ENCODE measurements at regions not wholly inside any gene's neighbourhood (a gene's known extent, or its start where the extent isn't known, plus 50 kb on each side); places are given as distances from the start of the nearest gene placed in this dataset.

DNA sequence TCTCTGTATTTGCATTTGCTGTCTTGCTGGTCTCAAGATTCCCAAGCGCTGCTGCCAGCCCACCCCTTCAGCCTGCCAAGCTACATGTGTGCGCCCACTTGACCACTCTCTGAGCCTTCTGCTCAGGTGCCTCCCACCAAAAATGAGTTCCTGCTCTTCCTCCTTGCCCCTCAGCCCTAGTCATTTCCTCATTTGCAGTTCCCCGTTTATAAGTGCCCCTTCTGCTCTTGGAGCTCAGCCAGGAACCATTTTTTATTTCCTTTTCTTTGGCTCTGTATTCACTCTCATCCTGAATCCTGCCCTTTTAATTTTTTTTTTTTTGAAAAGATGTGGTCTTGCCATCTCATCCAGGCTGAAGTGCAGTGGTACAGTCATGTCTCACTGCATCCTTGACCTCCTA lies 406.0 kb upstream of the AMELY start:
- peaks cover 0 to 5% of the 10 kb centered on the region in 2 experiments for H4K20me1 ChIP-seq (replicated peaks in 1 of 2; ENCODE audit: control insufficient read depth in 1 of 2, insufficient read depth in 2 of 2, low read length in 2 of 2)
- no peak overlapping the region for H3K4me2 ChIP-seq (ENCODE audit: insufficient read depth in 1 of 2, low read depth in 2 of 2, low read length in 2 of 2)
- H3K4me3 ChIP-seq (ENCODE audit: extremely low read depth in 1 of 4, insufficient read depth in 2 of 4, low read depth in 3 of 4, low read length in 4 of 4): no peak overlapping the region
- H2BK120ac ChIP-seq (replicated peaks; ENCODE audit: low read depth, low read length): no peak overlapping the region
- H2AFZ ChIP-seq (ENCODE audit: low read length): no peak overlapping the region
- no peak overlapping the region for H3K14ac ChIP-seq (ENCODE audit: insufficient read length)
- POLR2A ChIA-PET (ENCODE audit: partially characterized antibody): no interaction called here
- H3K27me3 ChIP-seq (replicated peaks in 1 of 4; ENCODE audit: control insufficient read depth in 3 of 4, extremely low read depth in 1 of 4, insufficient read depth in 3 of 4, low read length in 3 of 4): no peaks in the 10 kb centered on the region
- no peak overlapping the region for H4K8ac ChIP-seq (ENCODE audit: extremely low read depth, insufficient read depth, low read length)
- no peak overlapping the region for H3K56ac ChIP-seq (replicated peaks; ENCODE audit: insufficient read length, low read depth, low read length)
- no peak overlapping the region for H3K9ac ChIP-seq (replicated peaks in 1 of 4; ENCODE audit: extremely low read depth in 1 of 4, low read depth in 3 of 4, low read length in 3 of 4)
- no peak for FAIRE-seq
- no peak overlapping the region for H3K4ac ChIP-seq (replicated peaks; ENCODE audit: insufficient read length, low read depth, low read length)
- H3K23me2 ChIP-seq (ENCODE audit: low read depth, low read length): no peaks in the 10 kb centered on the region
- H2BK5ac ChIP-seq (ENCODE audit: low read depth, low read length): no peak overlapping the region
- H2BK12ac ChIP-seq (ENCODE audit: low read depth, low read length): no peak overlapping the region
- CTCF ChIA-PET (ENCODE audit: partially characterized antibody): no interaction called here
- no peak overlapping the region for H4K5ac ChIP-seq (ENCODE audit: insufficient read length, low read depth, low read length)
- no peak overlapping the region for H3K27ac ChIP-seq (ENCODE audit: low read depth, low read length)
- no peak overlapping the region for H2AK5ac ChIP-seq (ENCODE audit: low read depth, low read length)
- H3K79me1 ChIP-seq (ENCODE audit: low read depth, low read length): peaks cover 3% of the 10 kb centered on the region; the same call in 1 of the 2 replicates
- no peak overlapping the region for H3K23ac ChIP-seq (ENCODE audit: insufficient read length)
- peaks cover 0 to 7% (median 3%) of the 10 kb centered on the region in 4 experiments; a peak in 4 of 8 replicates for H3K36me3 ChIP-seq (ENCODE audit: control insufficient read depth in 2 of 4, insufficient read depth in 4 of 4, low read length in 3 of 4)
- H2BK15ac ChIP-seq (ENCODE audit: low read length): no peak overlapping the region
- H3K9me3 ChIP-seq (ENCODE audit: insufficient read depth in 2 of 2, low read depth in 1 of 2, low read length in 1 of 2): no peaks in the 10 kb centered on the region
- H3K4me1 ChIP-seq (replicated peaks in 1 of 4; ENCODE audit: control insufficient read depth in 3 of 4, insufficient read depth in 4 of 4, low read length in 3 of 4): peaks cover 2 to 5% (median 4%) of the 10 kb centered on the region in 4 experiments; a peak in 4 of 7 replicates
- peaks cover 0 to 39% of the 10 kb centered on the region in 2 experiments; a peak in 3 of 4 replicates for H3K79me2 ChIP-seq (ENCODE audit: control insufficient read depth in 1 of 2, insufficient read depth in 2 of 2, low read length in 2 of 2)
- H3K18ac ChIP-seq (ENCODE audit: extremely low read depth, low read length): no peak overlapping the region
- no peak overlapping the region for H4K91ac ChIP-seq (replicated peaks; ENCODE audit: insufficient read length, low read length)
- WGBS, 2 experiments (ENCODE audit: extremely low coverage in 1 of 2, insufficient coverage in 1 of 2, insufficient read length in 1 of 2, insufficient replicate concordance in 2 of 2, low coverage in 1 of 2, low lambda C conversion rate in 2 of 2, missing lambda C conversion rate in 1 of 2): 92% methylated on average over 2 of the region's 3 CpGs; no CpG with 5 or more reads in 1 of the 2 experiments
- no peak for DNase-seq (ENCODE audit: low read depth in 1 of 2, low spot score in 2 of 2)
- no peak overlapping the region for H2BK20ac ChIP-seq (ENCODE audit: low read length)
- TF ChIP-seq BCL11A (IDR thresholded peaks at IDR 0.05; ENCODE audit: low read depth in 2 of 2, low read length in 2 of 2): no peak
- no peak for TF ChIP-seq ASH2L (IDR thresholded peaks at IDR 0.05; ENCODE audit: low read length)
- TF ChIP-seq CBX5 (IDR thresholded peaks at IDR 0.05; ENCODE audit: low read depth, low read length): no peak
- no peak for TF ChIP-seq CBX8 (IDR thresholded peaks at IDR 0.05; ENCODE audit: borderline replicate concordance, low read depth, low read length)
- no peak for TF ChIP-seq CTCF (IDR thresholded peaks at IDR 0.05; ENCODE audit: control extremely low read depth in 1 of 3, insufficient read depth in 1 of 3, low read depth in 1 of 3, low read length in 3 of 3)
- no peak for TF ChIP-seq JUND (IDR thresholded peaks at IDR 0.05; ENCODE audit: low read length)
- no peak for TF ChIP-seq EP300 (IDR thresholded peaks at IDR 0.05; ENCODE audit: borderline replicate concordance in 1 of 2, low read depth in 2 of 2, low read length in 2 of 2)
- TF ChIP-seq E2F6 (IDR thresholded peaks at IDR 0.05): no peak
- TF ChIP-seq, protein P1, sequence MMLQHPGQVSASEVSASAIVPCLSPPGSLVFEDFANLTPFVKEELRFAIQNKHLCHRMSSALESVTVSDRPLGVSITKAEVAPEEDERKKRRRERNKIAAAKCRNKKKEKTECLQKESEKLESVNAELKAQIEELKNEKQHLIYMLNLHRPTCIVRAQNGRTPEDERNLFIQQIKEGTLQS (IDR thresholded peaks at IDR 0.05; ENCODE audit: insufficient read depth, low read depth, low read length): no peak
- TF ChIP-seq SUZ12 (IDR thresholded peaks at IDR 0.05; ENCODE audit: low read length): no peak
- no peak for TF ChIP-seq BRCA1 (IDR thresholded peaks at IDR 0.05; ENCODE audit: low read depth, low read length)

All from H1 (cell line).